A549 (cell line): ENCODE measurements at regions not wholly inside any gene's neighbourhood (a gene's known extent, or its start where the extent isn't known, plus 50 kb on each side); places are given as distances from the start of the nearest gene placed in this dataset.

ENCODE experiments used
- ATAC-seq, 2 experiments: fragments of 200-7000 bp in 1 of 2; fragments of >200 bp in 1 of 2; cut with Nextera tagmentation in 1 of 2; cut with Tn5 transposase in 1 of 2; 3 replicates each; pipeline versions ENCODE4 v1.8.0 to v1.9.1; 2018 to 2020; ENCODE audit warnings: mild to moderate bottlenecking in 1 of 2, moderate library complexity in 1 of 2
- CTCF ChIA-PET: fragments of 300-600 bp; sonication (Branson Sonifier 250); formaldehyde crosslinking; extraction: SDS; loops from one replicate; lab custom pipeline; 2021; ENCODE audit warnings: antibody characterized with exemption, inconsistent platforms; lab: Yijun Ruan, JAX
- POLR2A ChIA-PET: fragments of 350-600 bp; formaldehyde crosslinking; extraction: SDS; loops from one replicate; lab custom pipeline; 2021; ENCODE audit warnings: antibody characterized with exemption, inconsistent platforms; lab: Yijun Ruan, JAX
- DNase-seq, 2 experiments: peaks; one replicate each; pipeline versions ENCODE4 v3.0.0 to v3.0.0-alpha.2; 2011 to 2016; ENCODE audit warnings: low read depth in 1 of 2, low spot score in 1 of 2
- FAIRE-seq: peaks from 2 replicates; lab custom pipeline; 2011; peaks lifted over from hg19 to GRCh38; lab: Jason Lieb, UNC
- H3K27ac ChIP-seq, 2 experiments: fragments of >200 bp; sonication (Bioruptor Twin); formaldehyde crosslinking; 3 replicates each; pipeline ENCODE4 v1.5.1; 2016 to 2017
- H3K4me1 ChIP-seq: fragments of >200 bp; sonication (Bioruptor Twin); formaldehyde crosslinking; 3 replicates; pipeline ENCODE4 v1.6.1; 2016
- H3K4me2 ChIP-seq: fragments of >200 bp; sonication (Bioruptor Twin); formaldehyde crosslinking; 3 replicates; pipeline ENCODE4 v1.6.1; 2016
- H3K4me3 ChIP-seq: fragments of >200 bp; sonication (Bioruptor Twin); formaldehyde crosslinking; 3 replicates; pipeline ENCODE4 v1.5.1; 2016
- H3K9me3 ChIP-seq: fragments of >200 bp; sonication (Bioruptor Twin); formaldehyde crosslinking; 3 replicates; pipeline ENCODE4 v1.6.1; 2016
- BCL3 ChIP-seq: fragments of >200 bp; sonication (Bioruptor Twin); formaldehyde crosslinking; IDR thresholded peaks from 3 replicates; pipeline ENCODE4 v1.6.1; 2016
- CHD2 ChIP-seq: fragments of 150-350 bp; IDR thresholded peaks from 2 replicates; pipeline ENCODE4 v1.6.1; 2014; ENCODE audit warnings: low read length; ENCODE audit not compliant: partially characterized antibody
- CTCF ChIP-seq: fragments of >200 bp; sonication (Bioruptor Twin); formaldehyde crosslinking; IDR thresholded peaks from 3 replicates; pipeline ENCODE4 v1.5.1; 2016
- EHF ChIP-seq: fragments of 250-450 bp; sonication (Bioruptor Pico); IDR thresholded peaks from 2 replicates; pipeline ENCODE4 v1.5.0; 2020; ENCODE audit warnings: mild to moderate bottlenecking
- ELK1 ChIP-seq: fragments of 150-350 bp; IDR thresholded peaks from 2 replicates; pipeline ENCODE4 v1.6.1; 2014; ENCODE audit warnings: low read depth, mild to moderate bottlenecking, low read length
- EP300 ChIP-seq, 2 experiments: fragments of >200 bp; sonication (Bioruptor Twin); formaldehyde crosslinking; IDR thresholded peaks; 2 replicates in 1 of 2; 3 replicates in 1 of 2; pipeline ENCODE4 v1.6.1; 2016 to 2017
- ESRRA ChIP-seq: fragments of 150-350 bp; IDR thresholded peaks from 2 replicates; pipeline ENCODE4 v1.6.1; 2014; ENCODE audit warnings: mild to moderate bottlenecking, low read length, borderline replicate concordance
- FOXS1 ChIP-seq: fragments of 250-450 bp; sonication (Bioruptor Pico); IDR thresholded peaks from 2 replicates; pipeline ENCODE4 v1.5.0; 2020; ENCODE audit warnings: mild to moderate bottlenecking, moderate library complexity
- HDAC2 ChIP-seq: fragments of 200-600 bp; sonication (generic); IDR thresholded peaks from 2 replicates; pipeline ENCODE4 v1.6.1; 2016
- HEYL ChIP-seq: fragments of 250-450 bp; sonication (Bioruptor Pico); IDR thresholded peaks from 2 replicates; pipeline ENCODE4 v1.8.0; 2021; ENCODE audit warnings: mild to moderate bottlenecking, moderate library complexity
- HOXA7 ChIP-seq: fragments of 250-450 bp; sonication (Bioruptor Pico); IDR thresholded peaks from 2 replicates; pipeline ENCODE4 v1.5.0; 2020; ENCODE audit warnings: mild to moderate bottlenecking, moderate library complexity
- HOXB13 ChIP-seq: fragments of 250-450 bp; sonication (Bioruptor Pico); IDR thresholded peaks from 2 replicates; pipeline ENCODE4 v1.5.0; 2020; ENCODE audit warnings: low read depth, mild to moderate bottlenecking, moderate library complexity
- HOXB5 ChIP-seq: fragments of 250-450 bp; sonication (Bioruptor Pico); IDR thresholded peaks from 2 replicates; pipeline ENCODE4 v1.5.0; 2020; ENCODE audit warnings: mild to moderate bottlenecking, moderate library complexity
- MAFK ChIP-seq: fragments of 450-650 bp; IDR thresholded peaks from 2 replicates; pipeline ENCODE4 v1.6.1; 2014; ENCODE audit not compliant: partially characterized antibody
- MAZ ChIP-seq: fragments of 150-350 bp; IDR thresholded peaks from 2 replicates; pipeline ENCODE4 v1.6.1; 2014; ENCODE audit warnings: antibody characterized with exemption, low read depth, low read length, borderline replicate concordance
- NFE2L2 ChIP-seq: fragments of 150-350 bp; conservative IDR thresholded peaks from 2 replicates; pipeline ENCODE4 v1.6.1; 2014; ENCODE audit warnings: low read length
- NPAS2 ChIP-seq: fragments of 250-450 bp; sonication (Bioruptor Pico); IDR thresholded peaks from 2 replicates; pipeline ENCODE4 v1.8.0; 2022; ENCODE audit warnings: mild to moderate bottlenecking, moderate library complexity, borderline replicate concordance
- PBX3 ChIP-seq: IDR thresholded peaks from 2 replicates; pipeline ENCODE4 v1.6.1; 2012
- POLR2A ChIP-seq: IDR thresholded peaks from 2 replicates; pipeline ENCODE4 v1.6.1; 2012; ENCODE audit warnings: mild to moderate bottlenecking, low read length
- RFX5 ChIP-seq: fragments of 450-650 bp; IDR thresholded peaks from 2 replicates; pipeline ENCODE4 v1.7.1; 2014; ENCODE audit warnings: antibody characterized with exemption, mild to moderate bottlenecking, moderate library complexity
- RNF2 ChIP-seq: fragments of 200-600 bp; sonication (generic); IDR thresholded peaks from 2 replicates; pipeline ENCODE4 v1.6.1; 2016; ENCODE audit warnings: low read depth, mild to moderate bottlenecking, antibody characterized with exemption, moderate library complexity, borderline replicate concordance
- SREBF2 ChIP-seq: fragments of 450-650 bp; IDR thresholded peaks from 2 replicates; pipeline ENCODE4 v1.6.1; 2014; ENCODE audit warnings: mild to moderate bottlenecking, moderate library complexity
- ZFP36 ChIP-seq: fragments of 450-650 bp; IDR thresholded peaks from 2 replicates; pipeline ENCODE4 v1.6.1; 2014; ENCODE audit warnings: borderline replicate concordance; ENCODE audit not compliant: partially characterized antibody
- ZNF302 ChIP-seq: fragments of 250-450 bp; sonication (Bioruptor Pico); IDR thresholded peaks from 2 replicates; pipeline ENCODE4 v1.9.0; 2021; ENCODE audit warnings: inconsistent platforms, mild to moderate bottlenecking, moderate library complexity
- ZSCAN20 ChIP-seq: fragments of 250-450 bp; sonication (Bioruptor Pico); IDR thresholded peaks from 2 replicates; pipeline ENCODE4 v1.8.0; 2022; ENCODE audit warnings: mild to moderate bottlenecking, moderate library complexity
- WGBS: methylation state at CpG from one replicate; pipeline ENCODE4 v1.1.6; 2017; ENCODE audit errors: missing lambda C conversion rate; 5-methylcytosine and 5-hydroxymethylcytosine counted together

GRCh38 chrX:576904-577560 lies 53.6 kb upstream of the SHOX start:
- DNase-seq (no peak), ATAC-seq (no peak), FAIRE-seq (no peak)
- Histone ChIP-seq H3K4me3 (no peak overlapping the region), H3K4me2 (no peak overlapping the region), H3K27ac (no peak overlapping the region), H3K9me3 (no peaks in the 10 kb centered on the region), H3K4me1 (no peaks in the 10 kb centered on the region)
- ChIA-PET POLR2A (no interaction called here), CTCF (no interaction called here)
- 3% methylated on average over 7 of the region's 7 CpGs for WGBS
- TF ChIP-seq MAFK (peak; percentile 63), HOXB5 (CRISPR knock-in tag) (no peak), MAZ (no peak), NFE2L2 (peak; percentile 59)

- FAIRE-seq (no peak), ATAC-seq (0 out of 6 replicates have a peak, but pooled peaks of 1 of the 2 experiments have one; percentile 20), DNase-seq (no peak)
- no peak overlapping the region for H3K27ac ChIP-seq
- no peaks in the 10 kb centered on the region for H3K4me1 ChIP-seq
- WGBS = 14% methylated on average over 9 of the region's 9 CpGs
- no peaks in the 10 kb centered on the region for H3K9me3 ChIP-seq
- ChIA-PET POLR2A (no interaction called here), CTCF (no interaction called here)
- H3K4me3 ChIP-seq = no peak overlapping the region
- H3K4me2 ChIP-seq = no peak overlapping the region
- no peak for TF ChIP-seq SREBF2
- TF ChIP-seq HDAC2 = no peak
- no peak for TF ChIP-seq RNF2
- TF ChIP-seq HEYL (CRISPR knock-in tag) = no peak
- TF ChIP-seq PBX3 = no peak
- TF ChIP-seq HOXA7 (CRISPR knock-in tag) = no peak
- no peak for TF ChIP-seq CHD2
- no peak for TF ChIP-seq ELK1
- TF ChIP-seq ESRRA = no peak
- TF ChIP-seq EP300 (IDR thresholded peaks at IDR 0.05) = no peak
- no peak for TF ChIP-seq BCL3
- no peak for TF ChIP-seq POLR2A
- no peak for TF ChIP-seq ZFP36
- TF ChIP-seq NPAS2 = no peak
- TF ChIP-seq ZNF302 = no peak
- TF ChIP-seq ZSCAN20 (CRISPR knock-in tag) = no peak
- no peak for TF ChIP-seq FOXS1 (CRISPR knock-in tag)
- no peak for TF ChIP-seq RFX5
These were observed 52.1 kb upstream of the SHOX start for GRCh38 chrX:578531-578930.

- DNase-seq (peak in 1 of 2 experiments; percentile 33), ATAC-seq (no peak), FAIRE-seq (no peak)
- H3K4me1 ChIP-seq = no peaks in the 10 kb centered on the region
- WGBS = 20% methylated on average over 7 of the region's 7 CpGs
- no peak overlapping the region for H3K27ac ChIP-seq
- H3K9me3 ChIP-seq = no peaks in the 10 kb centered on the region
- no peak overlapping the region for H3K4me3 ChIP-seq
- ChIA-PET POLR2A (no interaction called here), CTCF (no interaction called here)
- TF ChIP-seq CTCF (no peak), HOXB13 (CRISPR knock-in tag) (no peak), EHF (CRISPR knock-in tag) (no peak)
- no peak overlapping the region for H3K4me2 ChIP-seq
These were observed 50.6 kb upstream of the SHOX start for GRCh38 chrX:580030-580429.
